D341Med (cell line): ENCODE measurements at regions not wholly inside any gene's neighbourhood (a gene's known extent, or its start where the extent isn't known, plus 50 kb on each side); places are given as distances from the start of the nearest gene placed in this dataset.
"Not testable (repeated sequence)": the region's sequence is repeated elsewhere in the genome, so short reads cannot be mapped to it uniquely, and the experiment has no call there.

ENCODE experiments used
- DNase-seq: peaks from one replicate; pipeline ENCODE4 v3.0.0; 2012; ENCODE audit warnings: low spot score

GRCh38 chr12:131547555-131547954 is 163.3 kb upstream of the SFSWAP start:
- no peak for DNase-seq

DNA sequence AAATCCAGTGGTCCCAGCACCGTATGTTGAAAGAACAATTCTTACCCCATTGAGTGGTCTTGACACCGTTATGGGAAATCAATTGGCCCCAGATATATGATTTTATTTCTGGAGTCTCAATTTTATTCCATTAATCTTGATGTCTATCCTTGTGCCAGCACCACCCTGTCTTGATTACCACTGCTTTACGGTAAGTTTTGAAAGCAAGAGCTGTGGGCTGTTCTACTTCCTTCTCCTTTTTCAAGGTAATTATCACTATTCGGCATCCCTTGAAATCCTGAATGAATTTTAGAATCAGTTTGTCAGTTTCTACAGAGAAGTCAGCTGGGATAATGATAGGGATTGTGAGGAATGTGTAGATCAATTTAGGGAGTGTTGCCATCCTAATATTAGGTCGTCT is 160.8 kb upstream of the SFSWAP start:
- no peak for DNase-seq

DNA sequence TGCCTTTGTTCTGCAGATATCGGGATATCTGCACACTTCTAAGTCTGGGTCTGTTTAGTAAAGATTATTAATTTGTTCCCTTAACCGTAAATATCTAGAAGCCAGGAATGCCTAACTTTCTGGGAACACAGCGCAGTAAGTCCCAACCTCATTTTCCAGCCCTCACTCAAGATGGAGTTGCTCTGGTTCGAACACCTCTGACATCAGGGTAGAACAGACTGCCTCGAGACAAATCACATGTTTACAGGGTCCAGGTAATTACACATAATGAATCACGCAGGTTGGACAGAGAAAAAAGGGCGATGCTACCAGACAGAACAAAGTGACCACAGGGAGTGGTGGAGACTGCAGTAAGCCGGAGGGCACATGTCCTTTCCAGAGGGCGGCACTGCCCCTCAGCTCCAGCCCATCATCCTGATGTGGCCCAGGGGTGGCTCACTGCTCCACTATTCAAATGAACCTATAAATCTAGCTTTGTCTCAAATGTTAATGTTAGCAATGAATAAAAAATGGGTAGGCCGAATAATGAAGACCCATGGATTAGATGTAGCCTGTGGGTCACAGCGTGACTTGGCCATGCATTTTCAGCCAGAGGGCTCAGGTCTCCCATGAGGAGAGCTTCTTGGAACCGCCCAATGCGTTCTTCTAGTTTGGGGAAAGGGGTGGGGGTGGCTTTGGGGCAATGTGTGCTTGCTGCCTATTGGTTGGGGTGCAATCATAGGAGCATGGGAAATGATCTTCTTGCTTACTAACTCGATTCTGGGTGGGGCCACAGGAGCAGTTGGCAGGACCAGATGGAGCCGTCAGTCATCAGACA is 159.0 kb upstream of the SFSWAP start:
- no peak for DNase-seq

DNA sequence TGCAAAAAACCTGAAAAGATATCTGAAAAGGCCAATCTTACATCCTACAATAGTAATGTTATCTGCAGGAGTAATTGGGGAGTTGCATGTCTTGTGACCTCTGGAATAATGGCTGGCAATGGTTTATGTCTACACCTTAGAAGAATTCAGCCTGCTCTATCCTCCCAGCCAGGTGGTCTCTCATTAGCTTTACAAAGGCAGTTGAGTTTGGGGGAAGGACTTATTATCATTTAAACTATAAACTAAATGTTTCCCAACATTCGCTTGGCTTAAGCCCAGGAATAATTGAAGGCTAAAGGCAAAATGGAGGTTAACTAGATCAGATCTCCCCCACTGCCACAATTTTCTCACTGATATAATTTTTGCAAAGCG is 158.4 kb upstream of the SFSWAP start:
- DNase-seq = no peak

- no peak for DNase-seq
Observed at GRCh38 chr12:131553096-131553777, 157.7 kb upstream of the SFSWAP start.

DNA sequence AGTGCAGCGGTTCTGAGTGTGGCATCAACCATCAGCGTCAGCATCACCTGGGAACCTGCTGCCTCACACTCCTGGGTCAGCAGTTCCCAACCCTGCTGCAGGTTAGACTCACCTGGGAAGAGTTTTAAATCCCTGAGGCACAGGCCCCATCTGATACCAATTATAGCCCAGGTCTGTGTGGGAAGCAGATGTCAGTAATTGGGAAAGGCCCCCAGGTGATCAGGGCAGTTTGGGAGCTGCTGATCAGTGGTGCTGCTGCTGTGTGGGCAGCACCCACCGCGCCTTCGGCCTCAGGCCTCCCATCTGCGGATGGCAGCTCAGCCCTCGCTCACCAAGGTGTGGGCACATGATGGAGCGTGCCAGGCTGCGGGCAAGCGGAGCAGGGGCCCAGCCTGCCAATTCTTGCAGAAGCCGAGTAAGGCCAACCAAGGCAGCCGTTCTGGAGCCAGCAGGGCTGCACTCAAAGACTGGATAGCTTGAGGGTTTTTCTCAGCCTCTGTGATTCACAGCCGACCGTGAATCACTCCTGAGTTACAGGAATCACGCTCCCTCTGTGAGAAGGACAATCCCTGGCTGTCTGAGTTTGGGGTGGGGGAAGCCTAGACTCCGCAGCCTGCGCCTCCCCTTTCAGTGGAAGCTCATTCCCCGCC is 155.6 kb upstream of the SFSWAP start:
- no peak for DNase-seq

- DNase-seq = no peak
Observed at GRCh38 chr12:131555866-131556265, 155.0 kb upstream of the SFSWAP start.

- no peak for DNase-seq
Observed at GRCh38 chr12:131557078-131557709, 153.7 kb upstream of the SFSWAP start.

DNA sequence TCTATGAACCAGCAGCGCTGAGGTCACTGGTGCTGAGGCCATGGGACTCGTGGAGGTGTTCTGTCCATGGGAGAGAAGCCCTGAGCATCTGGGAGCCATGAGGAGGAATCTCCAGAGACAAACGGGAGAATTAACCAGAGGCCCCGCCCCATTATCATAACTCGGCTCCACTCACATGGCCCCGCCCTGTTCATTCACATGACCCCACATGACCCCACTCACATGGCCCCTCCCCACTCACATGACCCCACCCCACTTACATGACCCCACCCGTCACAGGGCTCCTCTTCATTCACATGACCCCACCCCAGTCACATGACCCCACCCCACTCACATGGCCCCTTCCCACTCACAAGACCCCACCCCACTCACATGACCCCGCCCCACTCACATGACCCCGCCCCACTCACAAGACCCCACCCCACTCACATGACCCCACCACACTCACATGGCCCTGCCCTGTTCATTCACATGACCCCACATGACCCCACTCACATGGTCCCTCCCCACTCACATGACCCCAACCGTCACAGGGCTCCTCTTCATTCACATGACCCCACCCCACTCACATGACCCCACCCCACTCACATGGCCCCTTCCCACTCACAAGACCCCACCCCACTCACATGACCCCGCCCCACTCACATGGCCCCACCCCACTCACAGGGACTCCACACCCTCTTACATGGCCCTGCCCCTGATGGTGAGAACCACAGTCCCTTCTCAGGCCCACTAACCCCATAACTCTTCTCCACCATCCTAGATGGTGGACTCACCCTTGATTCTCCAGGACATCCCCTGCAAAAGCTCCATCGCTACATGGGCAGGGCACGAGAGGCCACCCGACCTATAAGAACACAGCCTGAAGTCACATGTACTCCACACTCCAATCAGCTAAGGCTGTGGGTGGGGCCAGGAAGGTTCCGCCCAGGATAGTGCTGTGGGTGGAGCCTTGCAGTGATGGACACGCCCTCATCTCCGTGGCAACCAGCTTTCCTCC is 151.1 kb upstream of the SFSWAP start:
- DNase-seq = no peak

GRCh38 chr12:131561051-131561450 is 149.8 kb upstream of the SFSWAP start:
- no peak for DNase-seq

- no peak for DNase-seq
Observed at GRCh38 chr12:131561891-131562684, 148.8 kb upstream of the SFSWAP start.

- not testable (repeated sequence) for DNase-seq
Observed at GRCh38 chr12:131564138-131564727, 146.7 kb upstream of the SFSWAP start.

- no peak for DNase-seq
Observed at GRCh38 chr12:131564845-131565244, 146.0 kb upstream of the SFSWAP start.

- DNase-seq = no peak
Observed at GRCh38 chr12:131565267-131566015, 145.4 kb upstream of the SFSWAP start.

GRCh38 chr12:131568336-131568735 is 142.6 kb upstream of the SFSWAP start:
- no peak for DNase-seq

GRCh38 chr12:131570596-131570995 is 140.3 kb upstream of the SFSWAP start:
- no peak for DNase-seq

DNA sequence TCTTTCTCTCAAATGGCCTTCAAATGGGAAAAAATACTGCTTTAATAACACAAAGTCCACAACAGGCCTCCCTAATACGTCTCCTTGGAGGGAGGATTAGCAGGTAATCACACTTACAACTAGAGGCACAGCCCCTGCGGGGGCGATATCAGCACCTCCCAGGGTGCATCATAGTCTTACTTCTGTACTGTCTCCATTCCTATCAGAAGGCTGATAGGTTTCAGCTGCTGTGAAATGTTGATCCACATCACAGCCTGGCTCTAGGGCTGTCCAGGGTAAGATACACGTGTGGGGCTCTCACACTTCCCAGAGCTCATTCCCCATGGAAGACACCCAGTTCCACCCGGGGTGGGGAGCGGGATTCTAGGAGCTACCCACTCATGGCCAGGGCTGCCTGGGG is 139.1 kb upstream of the SFSWAP start:
- no peak for DNase-seq

DNA sequence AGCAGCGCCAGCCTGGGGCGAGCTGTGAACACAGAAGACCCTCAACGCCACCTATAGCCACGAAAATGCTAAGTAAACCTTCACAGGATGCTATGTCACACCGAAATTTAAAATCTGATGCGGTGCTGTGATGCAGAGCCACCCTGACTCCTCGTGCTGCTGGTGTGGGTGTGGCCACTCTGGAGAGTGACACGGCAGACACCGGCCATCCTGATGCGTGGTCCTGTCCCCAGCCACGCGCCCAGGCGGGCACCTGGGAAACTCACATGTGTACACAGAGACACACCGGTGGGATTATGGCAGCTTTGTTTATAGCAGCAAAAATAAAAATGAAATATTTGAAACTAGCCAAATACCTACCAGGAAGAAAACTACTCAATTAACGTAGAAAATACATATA is 138.3 kb upstream of the SFSWAP start:
- DNase-seq = no peak

DNA sequence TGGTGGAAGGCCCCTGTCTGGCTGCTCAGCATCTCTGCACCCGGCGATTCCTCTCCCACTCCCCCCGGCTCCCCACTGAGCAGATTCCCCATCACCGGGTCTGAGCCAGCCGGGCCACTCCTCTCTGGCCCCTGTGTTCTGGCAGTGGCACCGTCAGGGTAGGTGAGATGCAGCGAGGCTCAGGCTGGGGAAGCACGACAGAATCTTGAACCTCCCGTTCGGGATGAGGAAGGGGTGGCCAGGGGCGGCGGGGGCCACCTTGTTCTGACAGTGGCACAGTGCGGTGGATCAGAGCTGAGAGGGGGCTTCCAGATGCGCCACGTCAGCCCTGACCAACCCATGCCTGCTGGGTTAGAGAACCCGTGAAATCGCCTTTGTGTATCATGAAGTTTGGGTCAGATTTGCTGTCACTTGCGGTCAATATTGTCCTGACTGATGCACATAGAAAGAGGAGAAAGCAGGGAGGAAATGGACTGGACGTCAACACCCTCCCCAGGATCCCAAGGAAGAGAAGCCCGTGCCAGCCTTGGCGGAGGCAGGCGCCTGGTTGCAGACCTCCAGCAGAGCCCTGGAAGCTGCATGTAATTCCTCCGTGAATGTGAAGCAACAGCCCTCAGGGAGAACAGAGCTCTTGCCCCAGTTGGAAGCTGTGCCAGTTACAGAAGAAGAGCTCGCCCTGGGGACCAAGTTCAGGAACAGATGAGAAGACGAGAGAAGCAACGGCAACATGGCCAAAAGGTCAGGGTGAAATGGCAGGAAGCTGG is 137.1 kb upstream of the SFSWAP start:
- no peak for DNase-seq
